ENCODE measurements at regions not wholly inside any gene's neighbourhood (a gene's known extent, or its start where the extent isn't known, plus 50 kb on each side); places are given as distances from the start of the nearest gene placed in this dataset.
"Not testable (repeated sequence)": the region's sequence is repeated elsewhere in the genome, so short reads cannot be mapped to it uniquely, and the experiment has no call there.

- no peak overlapping the region for H3K27ac ChIP-seq (ENCODE audit: low read depth, low read length)
Measured at GRCh38 chr9:89850631-89851325, 246.0 kb downstream of the GADD45G start.

DNA sequence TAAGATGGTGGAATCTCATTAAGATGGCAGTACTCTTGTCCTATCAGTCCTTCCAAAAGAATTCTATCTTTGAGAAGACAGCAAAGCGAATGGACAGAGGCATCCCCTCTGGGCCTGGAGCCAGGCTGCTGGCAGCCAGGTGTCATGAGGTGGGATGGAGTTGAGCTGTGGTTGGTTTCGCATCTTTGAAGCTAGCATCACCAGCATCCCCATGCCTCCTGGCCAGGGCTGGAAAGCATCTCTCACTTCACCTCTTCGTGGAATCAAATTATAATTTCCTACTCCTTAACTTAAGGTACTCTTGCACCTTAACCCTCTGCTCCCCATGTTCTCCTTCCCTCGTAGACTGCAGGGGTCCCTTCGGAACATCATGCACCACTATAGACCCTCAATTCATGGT, 248.3 kb downstream of the GADD45G start:
- WGBS, 3 donors, result 86 to 93% (median 88%) methylated on average over 5 of the region's 5 CpGs
- no peak overlapping the region for H3K27ac ChIP-seq (ENCODE audit: low read depth, low read length)

More at GRCh38 chr9:89850631-89851325, 246.0 kb downstream of the GADD45G start:
- WGBS, 3 donors, result 53 to 70% (median 64%) methylated on average over 7 of the region's 7 CpGs

GRCh38 chr9:89853931-89854330, 249.1 kb downstream of the GADD45G start:
- 90 to 94% (median 94%) methylated on average over 3 of the region's 3 CpGs for WGBS, 3 donors
- H3K27ac ChIP-seq (ENCODE audit: low read depth, low read length), result no peak overlapping the region

GRCh38 chr9:89854715-89855475, 250.1 kb downstream of the GADD45G start:
- WGBS, 3 donors, result 84 to 94% (median 85%) methylated on average over 11 of the region's 11 CpGs
- no peak overlapping the region for H3K27ac ChIP-seq (ENCODE audit: low read depth, low read length)

DNA sequence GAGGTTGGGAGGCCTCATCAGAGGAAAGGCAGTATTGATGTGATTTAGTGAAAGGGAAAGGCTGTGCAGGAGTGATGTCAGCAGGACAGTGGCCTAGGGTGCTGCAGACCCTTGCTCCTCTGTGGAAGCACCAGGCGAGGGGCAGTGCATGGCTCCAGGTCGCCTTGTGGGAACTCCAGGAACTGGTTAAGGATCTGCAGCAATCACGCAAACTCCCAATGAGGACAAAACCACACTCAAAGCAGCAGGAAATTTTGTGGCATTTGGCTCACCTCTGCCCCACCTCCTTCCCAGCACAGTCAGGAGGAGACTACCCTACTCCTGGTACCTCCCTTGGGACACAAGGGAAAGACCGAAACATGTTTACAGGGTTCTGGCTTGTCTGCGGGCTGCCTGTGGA, 251.5 kb downstream of the GADD45G start:
- 83 to 93% (median 93%) methylated on average over 5 of the region's 5 CpGs for WGBS, 3 donors
- not testable (repeated sequence) for H3K27ac ChIP-seq (ENCODE audit: low read depth, low read length)

DNA sequence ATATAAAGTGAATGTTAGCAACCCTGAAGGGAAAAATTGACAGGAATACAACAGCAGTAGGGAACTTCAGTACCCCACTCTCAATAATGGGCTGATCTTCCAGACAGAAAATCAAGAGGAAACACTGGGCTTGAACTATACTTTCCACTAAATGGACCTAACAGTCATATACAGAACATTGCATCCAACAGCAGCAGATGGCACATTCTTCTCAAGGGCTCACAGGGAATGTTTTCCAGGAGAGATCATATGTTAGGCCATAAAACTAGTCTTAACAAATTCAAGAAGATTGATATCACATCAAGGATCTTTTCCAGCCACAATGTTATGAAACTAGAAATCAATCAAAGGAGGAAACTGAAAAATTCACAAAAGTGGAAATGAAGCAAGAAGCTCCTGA, 252.1 kb downstream of the GADD45G start:
- not testable (repeated sequence) for H3K27ac ChIP-seq (ENCODE audit: low read depth, low read length)

DNA sequence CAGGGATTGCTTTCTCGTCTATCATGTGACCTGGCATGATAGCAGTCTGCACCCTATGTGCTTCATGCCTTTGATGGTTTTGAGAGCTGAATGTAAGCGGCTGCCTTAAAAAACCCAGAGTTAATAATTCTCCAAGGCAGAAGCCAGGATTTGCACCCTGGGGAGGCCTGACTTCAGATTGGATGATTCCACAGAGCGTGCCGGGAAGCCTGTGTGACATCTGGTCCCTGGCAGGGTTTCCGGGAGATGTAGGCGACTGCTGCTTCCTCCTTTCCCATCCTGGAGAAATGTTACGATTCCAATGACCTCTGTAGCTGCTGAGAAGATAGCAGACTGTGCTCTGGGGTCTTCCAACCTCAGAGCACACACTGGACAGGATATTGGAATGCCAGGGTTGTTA, 255.0 kb downstream of the GADD45G start:
- WGBS, 3 donors, result 48 to 69% (median 62%) methylated on average over 7 of the region's 7 CpGs
- H3K27ac ChIP-seq (ENCODE audit: low read depth, low read length), result not testable (repeated sequence)

GRCh38 chr9:89861371-89861770, 256.6 kb downstream of the GADD45G start:
- WGBS, 3 donors, result 80 to 90% (median 88%) methylated on average over 5 of the region's 5 CpGs

GRCh38 chr9:89862316-89862715, 257.5 kb downstream of the GADD45G start:
- no peak overlapping the region for H3K27ac ChIP-seq (ENCODE audit: low read depth, low read length)
- WGBS, 3 donors, result 36 to 55% (median 48%) methylated on average over 4 of the region's 4 CpGs

More at GRCh38 chr9:89861371-89861770, 256.6 kb downstream of the GADD45G start:
- H3K27ac ChIP-seq (ENCODE audit: low read depth, low read length), result not testable (repeated sequence)

DNA sequence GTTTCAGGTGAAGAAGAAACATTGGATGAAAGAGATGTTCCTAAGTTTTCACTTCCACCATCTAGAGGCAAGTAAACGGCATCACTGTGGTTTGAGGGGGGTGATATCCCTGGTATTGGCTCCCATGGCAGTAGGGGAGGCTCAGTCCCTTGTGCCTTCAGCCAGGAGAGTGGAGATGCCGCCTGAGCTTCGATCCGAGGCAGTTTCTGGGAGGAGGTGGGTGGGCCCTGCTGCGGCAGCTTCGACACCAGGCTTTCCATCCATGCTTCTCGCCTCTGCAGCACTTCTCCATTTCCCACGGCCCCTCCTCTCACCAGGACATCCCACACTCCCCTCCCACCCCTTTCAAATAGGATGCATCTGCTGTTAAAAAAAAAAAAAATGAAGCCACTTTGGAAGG, 258.3 kb downstream of the GADD45G start:
- WGBS, 3 donors, result 74 to 84% (median 77%) methylated on average over 8 of the region's 8 CpGs
- no peak overlapping the region for H3K27ac ChIP-seq (ENCODE audit: low read depth, low read length)

- no peak overlapping the region for H3K27ac ChIP-seq (ENCODE audit: low read depth, low read length)
- 81 to 83% (median 81%) methylated on average over 6 of the region's 6 CpGs for WGBS, 3 donors
Measured at GRCh38 chr9:89863837-89864236, 259.0 kb downstream of the GADD45G start.

DNA sequence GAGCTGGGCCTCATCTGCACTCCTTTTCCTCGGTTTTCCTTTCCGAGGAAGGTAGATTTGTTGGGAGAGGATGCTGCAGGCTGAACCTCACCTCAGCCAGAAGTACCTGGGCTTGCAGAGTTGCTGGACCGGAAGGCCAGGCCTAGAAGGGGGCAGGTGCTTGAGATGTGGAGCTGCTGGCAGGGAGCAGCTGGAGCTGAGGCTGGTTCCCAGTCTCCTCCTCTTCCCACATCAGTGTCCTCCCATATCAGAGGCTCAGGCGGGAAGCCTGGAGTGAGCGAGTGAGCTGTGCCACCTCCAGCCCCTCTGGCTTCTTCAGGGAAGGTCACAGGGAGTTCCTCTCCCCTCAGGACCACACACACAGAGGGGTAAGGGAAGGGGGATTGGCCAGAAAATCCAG, 259.4 kb downstream of the GADD45G start:
- WGBS, 3 donors, result 93 to 97% (median 96%) methylated on average over 5 of the region's 5 CpGs
- H3K27ac ChIP-seq (ENCODE audit: low read depth, low read length), result no peak overlapping the region

DNA sequence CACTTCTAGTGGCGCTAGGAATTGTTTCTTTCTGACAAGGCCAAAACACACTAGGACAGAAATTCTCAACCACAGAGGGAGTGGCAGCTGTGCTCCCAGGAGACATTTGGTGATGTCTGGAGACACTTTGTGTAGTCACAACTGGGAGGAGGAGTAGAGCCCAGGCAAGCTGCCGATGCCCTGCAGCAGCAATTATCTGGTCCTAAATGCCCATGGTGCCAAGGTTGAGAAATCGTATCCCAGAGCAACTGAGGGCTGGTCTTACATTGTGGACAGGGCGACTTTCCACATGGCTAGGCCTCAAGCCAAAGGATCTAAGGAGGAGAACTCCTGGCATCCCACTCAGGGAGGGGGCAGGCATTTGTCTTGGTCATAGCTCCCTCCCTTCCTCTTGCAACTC, 259.9 kb downstream of the GADD45G start:
- WGBS, 3 donors, result 71 to 85% (median 73%) methylated on average over 4 of the region's 4 CpGs
- no peak overlapping the region for H3K27ac ChIP-seq (ENCODE audit: low read depth, low read length)

DNA sequence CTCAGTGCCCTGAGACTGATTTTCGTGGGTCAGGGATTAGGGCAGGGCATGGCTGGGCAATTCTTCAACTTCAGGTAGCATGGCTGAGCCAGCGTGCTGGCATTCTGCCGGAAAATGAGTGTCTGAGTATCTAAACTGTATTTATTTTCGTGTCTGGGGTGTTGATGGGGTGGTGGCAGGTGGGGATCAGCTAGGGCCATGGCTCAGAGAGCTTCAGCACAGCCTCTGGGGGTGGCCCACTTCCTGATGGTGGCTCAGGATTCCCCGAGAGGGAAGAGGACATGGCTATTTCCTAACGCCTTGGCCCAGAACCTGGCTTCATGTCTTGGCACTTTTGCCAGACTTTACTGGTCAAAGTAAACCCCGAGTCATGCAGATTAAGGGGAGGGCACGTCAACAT, 260.5 kb downstream of the GADD45G start:
- no peak overlapping the region for H3K27ac ChIP-seq (ENCODE audit: low read depth, low read length)
- 76 to 88% (median 80%) methylated on average over 8 of the region's 8 CpGs for WGBS, 3 donors

GRCh38 chr9:89865981-89866380, 261.2 kb downstream of the GADD45G start:
- WGBS, 3 donors, result 92 to 97% (median 94%) methylated on average over 10 of the region's 10 CpGs
- H3K27ac ChIP-seq (ENCODE audit: low read depth, low read length), result no peak overlapping the region

GRCh38 chr9:89866701-89867100, 261.9 kb downstream of the GADD45G start:
- WGBS, 3 donors, result 93 to 95% (median 93%) methylated on average over 3 of the region's 3 CpGs

GRCh38 chr9:89868100-89868499, 263.3 kb downstream of the GADD45G start:
- no peak overlapping the region for H3K27ac ChIP-seq (ENCODE audit: low read depth, low read length)
- WGBS, 3 donors, result 79 to 91% (median 83%) methylated on average over 4 of the region's 4 CpGs

More at GRCh38 chr9:89866701-89867100, 261.9 kb downstream of the GADD45G start:
- H3K27ac ChIP-seq (ENCODE audit: low read depth, low read length), result no peak overlapping the region

- H3K27ac ChIP-seq (ENCODE audit: low read depth, low read length), result no peak overlapping the region
- WGBS, 3 donors, result 63 to 85% (median 63%) methylated on average over 7 of the region's 7 CpGs
Measured at GRCh38 chr9:89869793-89870580, 265.2 kb downstream of the GADD45G start.

GRCh38 chr9:89871871-89872331, 267.1 kb downstream of the GADD45G start:
- WGBS, 3 donors, result 95 to 99% (median 96%) methylated on average over 5 of the region's 5 CpGs

More at GRCh38 chr9:89871871-89872331, 267.1 kb downstream of the GADD45G start:
- no peak overlapping the region for H3K27ac ChIP-seq (ENCODE audit: low read depth, low read length)
